ENCODE measurements at regions not wholly inside any gene's neighbourhood (a gene's known extent, or its start where the extent isn't known, plus 50 kb on each side); places are given as distances from the start of the nearest gene placed in this dataset.

DNA sequence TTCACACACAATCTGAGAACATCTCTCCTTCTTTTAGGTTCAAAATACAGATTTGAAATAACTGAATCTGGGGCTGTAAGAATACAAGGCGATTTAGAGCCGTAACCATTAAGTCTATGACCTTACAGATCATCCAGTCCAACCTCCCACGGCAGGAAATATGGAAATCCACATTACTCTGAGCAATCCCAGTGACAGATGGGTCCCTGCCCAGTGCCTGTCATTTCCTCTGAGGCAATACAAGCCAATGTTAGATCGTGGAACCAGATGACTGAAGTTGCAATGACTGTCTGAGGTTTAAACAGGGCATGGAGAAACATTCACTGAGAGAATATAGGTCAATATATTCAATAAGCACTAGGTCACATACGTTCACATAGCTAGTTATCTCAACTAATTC, 77.4 kb upstream of the OR5AK2 start:
- no peak for DNase-seq (ENCODE audit: extremely low spot score)
- TF ChIP-seq, protein P1, sequence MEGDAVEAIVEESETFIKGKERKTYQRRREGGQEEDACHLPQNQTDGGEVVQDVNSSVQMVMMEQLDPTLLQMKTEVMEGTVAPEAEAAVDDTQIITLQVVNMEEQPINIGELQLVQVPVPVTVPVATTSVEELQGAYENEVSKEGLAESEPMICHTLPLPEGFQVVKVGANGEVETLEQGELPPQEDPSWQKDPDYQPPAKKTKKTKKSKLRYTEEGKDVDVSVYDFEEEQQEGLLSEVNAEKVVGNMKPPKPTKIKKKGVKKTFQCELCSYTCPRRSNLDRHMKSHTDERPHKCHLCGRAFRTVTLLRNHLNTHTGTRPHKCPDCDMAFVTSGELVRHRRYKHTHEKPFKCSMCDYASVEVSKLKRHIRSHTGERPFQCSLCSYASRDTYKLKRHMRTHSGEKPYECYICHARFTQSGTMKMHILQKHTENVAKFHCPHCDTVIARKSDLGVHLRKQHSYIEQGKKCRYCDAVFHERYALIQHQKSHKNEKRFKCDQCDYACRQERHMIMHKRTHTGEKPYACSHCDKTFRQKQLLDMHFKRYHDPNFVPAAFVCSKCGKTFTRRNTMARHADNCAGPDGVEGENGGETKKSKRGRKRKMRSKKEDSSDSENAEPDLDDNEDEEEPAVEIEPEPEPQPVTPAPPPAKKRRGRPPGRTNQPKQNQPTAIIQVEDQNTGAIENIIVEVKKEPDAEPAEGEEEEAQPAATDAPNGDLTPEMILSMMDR (IDR thresholded peaks at IDR 0.05; ENCODE audit: control extremely low read depth, extremely low read depth, low read depth, missing control alignments): no peak
- CTCF ChIA-PET: interaction anchor here (1.7 kb wide), 1 partner anchor 9 kb away, joined by 4 read pairs; no protein-coding TSS in a partner anchor
- POLR2A ChIA-PET: no interaction called here

GRCh38 chr11:56910785-56911184, 77.9 kb upstream of the OR5AK2 start:
- TF ChIP-seq, protein P1 (IDR thresholded peaks at IDR 0.05; ENCODE audit: control extremely low read depth, extremely low read depth, low read depth, missing control alignments): no peak
- CTCF ChIA-PET: interaction anchor here (1.7 kb wide), 1 partner anchor 9 kb away, joined by 4 read pairs; no protein-coding TSS in a partner anchor
- no peak for DNase-seq (ENCODE audit: extremely low spot score)
- POLR2A ChIA-PET: no interaction called here

GRCh38 chr11:56910046-56910773, 78.5 kb upstream of the OR5AK2 start:
- ChIA-PET CTCF (interaction anchor here (1.4 to 1.7 kb wide), 2 partner anchors 8 to 307 kb away, joined by 3 to 4 read pairs; no protein-coding TSS in a partner anchor), POLR2A (no interaction called here)
- no peak for DNase-seq (ENCODE audit: extremely low spot score)
- TF ChIP-seq, protein P1 (IDR thresholded peaks at IDR 0.05; ENCODE audit: control extremely low read depth, extremely low read depth, low read depth, missing control alignments): no peak

GRCh38 chr11:56909563-56909962, 79.2 kb upstream of the OR5AK2 start:
- CTCF ChIA-PET: interaction anchor here (1.4 kb wide), 2 partner anchors 24 to 307 kb away, joined by 3 read pairs; no protein-coding TSS in a partner anchor
- TF ChIP-seq, protein P1 (IDR thresholded peaks at IDR 0.05; ENCODE audit: control extremely low read depth, extremely low read depth, low read depth, missing control alignments): no peak
- POLR2A ChIA-PET: no interaction called here
- no peak for DNase-seq (ENCODE audit: extremely low spot score)

DNA sequence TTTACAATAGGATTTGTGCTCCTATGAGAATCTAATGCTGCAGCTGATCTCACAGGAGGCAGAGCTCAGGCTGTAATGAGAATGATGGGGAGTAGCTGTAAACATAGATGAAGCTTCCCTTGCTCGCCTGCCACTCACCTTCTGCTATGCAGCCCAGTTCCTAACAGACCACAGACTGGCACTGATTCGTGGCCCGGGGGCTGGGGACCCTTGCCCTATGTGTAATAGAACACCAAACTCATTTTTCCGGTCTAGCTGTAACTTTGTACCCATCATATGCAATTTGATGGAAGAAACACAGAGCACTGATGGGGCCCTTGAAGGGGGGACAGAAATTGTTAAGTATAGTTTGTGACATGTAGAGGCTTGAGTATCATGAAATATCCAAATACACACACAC, 79.6 kb upstream of the OR5AK2 start:
- POLR2A ChIA-PET: no interaction called here
- CTCF ChIA-PET: interaction anchor here (1.2 to 1.4 kb wide), 3 partner anchors 11 to 308 kb away, joined by 3 read pairs; no protein-coding TSS in a partner anchor
- TF ChIP-seq, protein P1 (IDR thresholded peaks at IDR 0.05; ENCODE audit: control extremely low read depth, extremely low read depth, low read depth, missing control alignments): no peak
- DNase-seq (ENCODE audit: extremely low spot score): no peak

- TF ChIP-seq, protein P1 (IDR thresholded peaks at IDR 0.05; ENCODE audit: control extremely low read depth, extremely low read depth, low read depth, missing control alignments): no peak
- no peak for DNase-seq (ENCODE audit: extremely low spot score)
- POLR2A ChIA-PET: no interaction called here
- CTCF ChIA-PET: no interaction called here
Observed at GRCh38 chr11:56906683-56907148, 82.0 kb upstream of the OR5AK2 start.
